Coronary artery (tissue), 2 donors: ENCODE measurements at regions not wholly inside any gene's neighbourhood (a gene's known extent, or its start where the extent isn't known, plus 50 kb on each side); places are given as distances from the start of the nearest gene placed in this dataset.

Experiments used
- DNase-seq: peaks from one replicate; pipeline ENCODE4 v3.0.0-alpha.2; 2017; ENCODE audit warnings: low spot score
- H3K27ac ChIP-seq, 2 donors: fragments of 200-600 bp; sonication (generic); one replicate each; pipeline ENCODE4 v1.5.1; 2016 to 2019
- H3K4me3 ChIP-seq: fragments of 200-600 bp; sonication (generic); 2 replicates; pipeline ENCODE4 v1.5.1; 2016; ENCODE audit warnings: mild to moderate bottlenecking, moderate library complexity
- TF ChIP-seq, protein P1 (sequence below): fragments of 200-600 bp; sonication (generic); IDR thresholded peaks from one replicate; pipeline ENCODE4 v1.5.1; 2019; ENCODE audit warnings: antibody characterized with exemption

DNA sequence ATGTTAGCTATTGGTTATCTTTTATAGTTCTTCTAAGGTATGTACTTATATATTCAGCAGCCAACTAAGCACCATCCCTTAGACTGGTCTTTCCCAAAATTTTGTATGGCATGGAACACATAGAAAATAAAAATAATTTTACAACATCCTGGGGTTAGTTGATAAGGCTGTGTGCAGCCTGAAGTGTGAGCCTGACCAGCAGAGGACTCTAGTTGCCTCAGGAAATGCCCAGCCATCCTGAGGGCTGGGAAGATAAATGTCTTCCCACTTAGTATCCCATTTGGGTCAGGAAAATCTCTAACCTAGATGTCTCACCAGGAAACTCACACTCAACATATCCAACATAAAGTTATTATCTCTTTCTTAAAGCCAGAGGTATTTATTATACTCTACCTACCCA is 251.4 kb upstream of the POF1B start:
- Histone ChIP-seq H3K27ac (no peak overlapping the region), H3K4me3 (no peak overlapping the region)

DNA sequence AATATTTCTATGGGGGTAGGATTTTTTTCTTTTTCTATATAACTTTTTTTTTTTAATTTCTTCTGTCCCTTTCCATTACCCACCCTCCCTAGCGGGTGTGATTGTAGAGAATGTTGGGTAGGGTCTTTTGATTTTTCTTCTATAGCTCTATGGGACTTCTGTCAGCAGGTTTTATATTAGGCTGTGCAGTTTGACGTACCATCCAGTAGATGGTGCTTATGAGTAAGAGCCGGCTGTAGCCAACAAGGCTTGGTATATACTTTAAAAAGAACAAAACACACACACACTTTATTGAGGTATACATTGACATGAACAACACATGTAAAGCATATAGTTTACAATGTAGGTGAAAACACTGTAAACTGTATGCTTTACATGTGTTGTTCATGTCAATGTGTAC is 247.9 kb upstream of the POF1B start:
- TF ChIP-seq, protein P1, sequence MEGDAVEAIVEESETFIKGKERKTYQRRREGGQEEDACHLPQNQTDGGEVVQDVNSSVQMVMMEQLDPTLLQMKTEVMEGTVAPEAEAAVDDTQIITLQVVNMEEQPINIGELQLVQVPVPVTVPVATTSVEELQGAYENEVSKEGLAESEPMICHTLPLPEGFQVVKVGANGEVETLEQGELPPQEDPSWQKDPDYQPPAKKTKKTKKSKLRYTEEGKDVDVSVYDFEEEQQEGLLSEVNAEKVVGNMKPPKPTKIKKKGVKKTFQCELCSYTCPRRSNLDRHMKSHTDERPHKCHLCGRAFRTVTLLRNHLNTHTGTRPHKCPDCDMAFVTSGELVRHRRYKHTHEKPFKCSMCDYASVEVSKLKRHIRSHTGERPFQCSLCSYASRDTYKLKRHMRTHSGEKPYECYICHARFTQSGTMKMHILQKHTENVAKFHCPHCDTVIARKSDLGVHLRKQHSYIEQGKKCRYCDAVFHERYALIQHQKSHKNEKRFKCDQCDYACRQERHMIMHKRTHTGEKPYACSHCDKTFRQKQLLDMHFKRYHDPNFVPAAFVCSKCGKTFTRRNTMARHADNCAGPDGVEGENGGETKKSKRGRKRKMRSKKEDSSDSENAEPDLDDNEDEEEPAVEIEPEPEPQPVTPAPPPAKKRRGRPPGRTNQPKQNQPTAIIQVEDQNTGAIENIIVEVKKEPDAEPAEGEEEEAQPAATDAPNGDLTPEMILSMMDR, result no peak
- H3K27ac ChIP-seq, result no peak overlapping the region
- no peak overlapping the region for H3K4me3 ChIP-seq
- no peak for DNase-seq

More for the DNA sequence above, 251.4 kb upstream of the POF1B start:
- DNase-seq, result no peak
- TF ChIP-seq, protein P1, result no peak

DNA sequence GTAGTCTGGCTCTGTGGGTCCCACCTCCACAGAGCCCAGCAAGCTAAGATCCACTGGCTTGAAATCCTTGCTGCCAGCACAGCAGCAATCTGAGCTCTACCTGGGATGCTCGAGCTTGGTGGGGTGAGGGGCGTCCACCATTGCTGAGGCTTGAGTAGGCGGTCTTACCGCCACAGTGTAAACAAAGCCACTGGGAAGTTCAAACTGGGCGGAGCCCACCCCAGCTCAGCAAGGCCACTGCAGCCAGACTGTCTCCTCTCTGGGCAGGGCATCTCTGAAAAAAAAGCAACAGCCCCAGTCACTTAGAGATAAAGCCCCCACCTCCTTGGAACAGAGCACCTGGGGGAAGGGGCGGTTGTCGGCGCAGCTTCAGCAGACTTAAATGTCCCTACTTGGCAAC is 243.2 kb upstream of the POF1B start:
- Histone ChIP-seq H3K27ac (no peak overlapping the region), H3K4me3 (no peak overlapping the region)
- DNase-seq, result no peak
- TF ChIP-seq, protein P1, result no peak

DNA sequence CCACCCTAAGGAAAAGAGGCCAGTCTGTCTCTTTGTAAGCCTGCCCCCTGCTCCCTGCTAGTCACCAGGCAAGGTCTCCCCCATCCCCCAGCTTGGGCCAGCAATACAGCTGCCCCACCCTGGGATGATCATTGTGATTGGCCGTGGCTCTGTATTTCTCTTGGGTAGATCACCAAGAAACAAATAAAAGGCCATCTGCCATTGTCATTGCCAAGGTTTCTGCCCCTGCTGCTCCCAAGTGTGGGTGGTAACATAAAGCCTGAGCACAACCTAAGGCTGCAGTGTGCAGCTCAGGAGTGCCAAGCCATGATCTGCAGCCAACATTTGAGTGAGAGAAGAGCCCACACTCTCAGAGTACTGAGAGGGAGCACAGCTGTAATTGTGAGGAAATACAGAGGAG is 241.0 kb upstream of the POF1B start:
- TF ChIP-seq, protein P1, result no peak
- DNase-seq, result no peak
- Histone ChIP-seq H3K4me3 (no peak overlapping the region), H3K27ac (no peak overlapping the region)

DNA sequence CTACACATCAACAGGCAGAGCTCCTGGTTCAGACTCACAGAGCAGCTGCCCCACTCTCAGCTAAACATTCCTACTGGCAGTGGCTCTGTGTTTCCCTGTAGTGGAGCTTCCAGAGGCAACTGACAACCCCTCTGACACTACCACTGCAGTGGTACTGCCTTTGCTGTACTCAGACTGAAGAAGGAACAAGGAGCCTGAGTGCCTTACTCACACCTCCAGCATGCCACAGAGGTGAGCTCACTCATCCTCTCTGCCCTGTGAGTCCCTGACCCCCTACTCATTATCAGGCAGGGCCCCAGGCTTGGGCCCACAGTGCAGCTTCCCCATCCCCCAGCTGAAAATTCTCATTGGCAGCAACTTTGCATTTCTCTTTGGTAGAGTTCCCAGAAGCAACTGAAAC is 240.5 kb upstream of the POF1B start:
- Histone ChIP-seq H3K4me3 (no peak overlapping the region), H3K27ac (no peak overlapping the region)
- TF ChIP-seq, protein P1, result no peak
- no peak for DNase-seq

DNA sequence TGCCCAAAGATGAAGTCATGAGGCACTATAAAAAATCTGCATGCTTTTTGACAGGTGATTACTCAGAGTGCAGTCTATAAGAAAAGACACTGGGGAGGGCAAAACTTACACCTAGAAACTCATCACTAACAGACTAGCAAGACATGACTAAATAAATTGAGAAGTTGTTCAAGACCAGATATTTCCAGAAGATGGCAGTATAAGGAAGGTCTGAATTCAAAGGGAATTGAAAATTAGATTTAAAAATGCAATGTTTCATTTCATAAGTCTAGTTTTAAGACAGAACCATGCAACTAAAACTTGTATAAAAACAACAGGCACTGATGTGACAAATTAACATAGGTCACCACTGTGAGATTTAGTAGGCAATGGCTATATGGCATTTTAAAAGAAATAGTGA is 232.5 kb upstream of the POF1B start:
- no peak for DNase-seq
- H3K27ac ChIP-seq, result no peak overlapping the region
- TF ChIP-seq, protein P1, result no peak
- H3K4me3 ChIP-seq, result no peak overlapping the region

DNA sequence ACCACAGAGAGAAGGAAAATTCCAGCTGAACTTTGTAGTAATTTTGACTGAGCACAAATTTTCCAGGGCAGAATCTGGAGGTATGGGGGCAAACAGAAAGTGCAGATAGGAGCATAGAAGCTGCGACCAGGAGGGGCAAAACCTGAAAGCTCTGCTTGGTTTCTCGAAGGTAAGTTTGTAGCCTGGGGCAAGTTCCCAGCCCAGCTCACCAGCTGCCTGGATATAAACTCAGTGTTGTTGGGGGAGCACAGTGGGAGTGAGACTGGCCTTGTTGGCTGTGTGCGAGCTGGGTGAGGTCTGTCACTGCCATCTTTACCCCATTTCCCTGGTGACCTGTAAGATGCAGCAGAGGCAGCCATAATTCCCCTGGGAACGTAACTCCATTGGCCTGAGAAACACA is 213.5 kb upstream of the POF1B start:
- no peak for DNase-seq
- Histone ChIP-seq H3K27ac (no peak overlapping the region), H3K4me3 (no peak overlapping the region)
- TF ChIP-seq, protein P1, result no peak
